HUDEP-2 (cell line): ENCODE measurements at regions not wholly inside any gene's neighbourhood (a gene's known extent, or its start where the extent isn't known, plus 50 kb on each side); places are given as distances from the start of the nearest gene placed in this dataset.
"Not testable (repeated sequence)": the region's sequence is repeated elsewhere in the genome, so short reads cannot be mapped to it uniquely, and the experiment has no call there.

ENCODE experiments used
- DNase-seq, 76 experiments: peaks; one replicate each; lab custom pipeline; 2025; ENCODE audit not compliant: unreplicated experiment in 76 of 76; lab: John Stamatoyannopoulos, UW

DNA sequence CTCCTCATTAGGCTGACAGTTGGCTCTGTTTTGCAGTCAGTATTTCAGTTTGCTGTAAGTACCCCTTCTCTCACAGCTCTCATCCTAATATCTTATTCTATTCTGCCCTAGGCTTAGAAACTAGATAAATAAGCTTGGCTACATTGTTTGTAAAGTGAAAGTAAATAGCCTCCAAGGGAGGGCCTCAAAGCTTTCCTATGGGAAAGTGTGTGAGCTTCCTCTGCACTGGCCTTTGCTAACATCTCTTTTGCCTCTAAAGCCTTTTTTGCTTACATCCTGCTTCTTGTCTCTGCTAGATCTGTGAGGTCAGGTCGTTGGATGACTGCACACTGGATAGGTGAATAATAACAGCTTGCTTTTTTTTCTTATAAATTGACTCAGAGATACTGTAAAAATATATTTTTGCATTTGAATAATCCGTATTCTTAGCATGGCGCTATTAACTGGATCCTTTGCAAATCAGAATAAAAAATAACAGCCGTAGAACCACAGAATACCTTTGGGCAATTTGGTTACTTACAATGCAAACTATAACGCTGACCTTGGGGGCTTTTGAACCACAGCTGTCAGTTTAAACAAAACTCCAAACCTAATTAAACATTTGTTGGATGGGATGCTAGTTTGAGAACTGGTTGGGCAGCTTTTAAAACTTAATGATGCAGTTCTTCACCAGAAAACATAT lies 55.1 kb downstream of the TTC6 start:
- no peak for DNase-seq

DNA sequence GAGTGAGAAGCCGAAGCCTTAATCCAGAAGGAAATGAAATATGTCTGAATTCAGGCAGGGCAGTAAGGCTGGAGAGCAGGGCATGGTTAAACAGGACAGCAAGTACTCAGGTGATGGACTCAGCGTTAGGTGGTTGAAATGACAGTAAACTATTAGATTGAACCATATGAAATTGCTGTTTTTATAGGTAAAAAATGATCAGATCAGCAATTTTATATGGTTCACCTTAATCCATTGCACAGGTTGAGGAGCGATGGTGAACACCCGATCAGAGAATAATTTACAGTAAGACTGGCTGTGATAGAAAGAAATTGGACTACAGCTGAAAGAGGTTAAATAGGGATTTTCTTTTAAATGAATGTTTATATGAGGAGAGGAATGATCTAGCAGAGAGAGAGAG lies 56.6 kb downstream of the TTC6 start:
- no peak for DNase-seq

- DNase-seq: no peak
Observed at GRCh38 chr14:37655418-37655817, 60.0 kb downstream of the TTC6 start.

- DNase-seq: no peak
Observed at GRCh38 chr14:37658156-37658555, 62.7 kb downstream of the TTC6 start.

DNA sequence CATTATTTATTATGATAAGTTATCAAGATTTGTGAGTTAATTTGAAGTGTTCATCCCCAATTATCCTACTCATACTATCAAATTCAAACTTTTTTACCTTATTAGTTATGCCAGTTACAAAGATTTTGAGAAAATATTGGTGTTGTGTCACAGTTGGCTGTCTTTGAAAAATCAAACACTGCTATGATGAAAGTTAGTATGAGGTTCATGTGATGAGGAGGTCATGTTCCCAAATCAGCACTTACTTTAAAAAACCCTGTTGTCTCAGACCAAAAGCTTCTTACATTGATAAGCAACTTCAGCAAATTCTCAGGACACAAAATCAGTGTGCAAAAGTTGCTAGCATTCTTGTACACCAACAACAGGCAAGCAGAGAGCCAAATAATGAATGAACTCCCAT lies 68.1 kb downstream of the TTC6 start:
- no peak for DNase-seq

DNA sequence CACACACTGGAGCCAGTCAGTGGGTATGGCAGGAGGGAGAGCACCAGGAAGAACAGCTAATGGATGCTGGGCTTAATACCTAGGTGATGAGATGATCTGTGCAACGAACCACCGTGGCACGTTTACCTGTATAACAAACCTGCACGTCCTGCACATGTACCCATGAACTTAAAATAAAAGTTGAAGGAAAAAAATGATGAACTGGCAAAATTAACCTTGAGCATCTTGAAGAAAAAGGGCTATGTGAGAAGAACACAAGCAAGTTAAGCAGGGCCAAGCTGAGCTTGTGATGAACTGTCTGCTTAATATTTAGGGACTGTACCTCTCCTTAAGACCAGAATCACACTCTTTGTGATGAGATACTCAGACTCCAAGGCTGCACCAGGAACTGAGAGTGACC lies 70.0 kb downstream of the TTC6 start:
- DNase-seq: no peak

GRCh38 chr14:37665951-37666350 lies 70.5 kb downstream of the TTC6 start:
- no peak for DNase-seq

- DNase-seq: no peak
Observed at GRCh38 chr14:37668646-37669045, 73.2 kb downstream of the TTC6 start.

DNA sequence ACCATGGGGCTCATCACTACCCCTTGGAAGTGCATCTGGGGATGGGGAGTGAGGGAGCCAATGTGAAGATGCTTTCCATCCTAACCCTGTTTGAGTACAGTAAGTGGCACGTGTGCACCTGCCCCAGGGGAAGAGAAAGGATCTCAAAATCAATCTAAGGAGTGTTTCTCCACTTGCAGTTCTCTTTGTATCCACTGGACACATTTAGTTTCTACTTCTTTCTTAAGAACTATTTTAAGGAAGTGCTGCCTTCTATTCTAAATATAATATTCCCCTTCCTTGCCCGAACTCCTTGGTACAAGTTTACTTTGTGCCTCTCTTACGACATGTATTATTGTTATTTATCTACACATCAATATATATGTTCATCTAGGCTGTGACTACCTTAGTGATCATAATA lies 73.8 kb downstream of the TTC6 start:
- DNase-seq: no peak

GRCh38 chr14:37673439-37673838 lies 78.0 kb downstream of the TTC6 start:
- no peak for DNase-seq

GRCh38 chr14:37678916-37679315 lies 83.5 kb downstream of the TTC6 start:
- DNase-seq: no peak

DNA sequence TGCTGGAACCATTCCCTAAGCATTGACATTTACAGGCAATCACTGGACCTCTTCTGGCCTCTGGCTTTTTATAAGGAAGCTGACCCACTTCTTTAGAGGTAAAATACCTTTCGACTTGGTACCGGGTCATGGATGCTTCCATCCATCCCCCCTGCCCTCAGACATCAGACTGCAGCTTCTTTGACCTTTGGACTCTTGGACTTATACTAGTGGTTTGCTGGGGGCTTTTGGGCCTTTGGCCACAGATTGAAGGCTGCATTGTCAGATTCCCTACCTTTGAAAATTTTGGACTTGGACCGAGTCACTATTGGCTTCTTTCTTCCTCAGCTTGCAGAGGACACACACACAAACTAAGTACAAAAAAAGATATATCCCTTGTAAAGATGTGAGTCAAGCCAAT lies 86.1 kb downstream of the TTC6 start:
- DNase-seq: no peak

- not testable (repeated sequence) for DNase-seq
Observed at GRCh38 chr14:37692680-37693079, 97.3 kb downstream of the TTC6 start.

GRCh38 chr14:37693420-37693819 lies 98.0 kb downstream of the TTC6 start:
- DNase-seq: not testable (repeated sequence)

DNA sequence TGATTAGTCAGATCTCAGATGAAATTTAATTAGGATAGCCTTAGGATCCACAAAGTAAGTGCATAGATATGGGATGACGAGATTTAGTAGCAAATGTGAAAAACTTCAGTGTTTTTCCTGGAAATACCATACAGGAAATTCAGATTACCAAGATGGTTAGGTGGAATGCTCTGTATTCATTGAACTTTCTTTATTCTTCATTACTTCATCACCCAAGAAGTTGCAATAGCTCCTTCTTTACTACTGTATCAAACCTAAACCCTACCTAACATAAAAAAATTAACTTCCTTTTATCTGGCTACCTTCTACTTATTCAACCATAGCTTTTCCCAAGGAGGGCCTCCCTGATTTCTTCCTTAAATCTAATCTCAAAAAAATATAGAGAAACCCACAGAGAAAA lies 100.4 kb downstream of the TTC6 start:
- DNase-seq: no peak

DNA sequence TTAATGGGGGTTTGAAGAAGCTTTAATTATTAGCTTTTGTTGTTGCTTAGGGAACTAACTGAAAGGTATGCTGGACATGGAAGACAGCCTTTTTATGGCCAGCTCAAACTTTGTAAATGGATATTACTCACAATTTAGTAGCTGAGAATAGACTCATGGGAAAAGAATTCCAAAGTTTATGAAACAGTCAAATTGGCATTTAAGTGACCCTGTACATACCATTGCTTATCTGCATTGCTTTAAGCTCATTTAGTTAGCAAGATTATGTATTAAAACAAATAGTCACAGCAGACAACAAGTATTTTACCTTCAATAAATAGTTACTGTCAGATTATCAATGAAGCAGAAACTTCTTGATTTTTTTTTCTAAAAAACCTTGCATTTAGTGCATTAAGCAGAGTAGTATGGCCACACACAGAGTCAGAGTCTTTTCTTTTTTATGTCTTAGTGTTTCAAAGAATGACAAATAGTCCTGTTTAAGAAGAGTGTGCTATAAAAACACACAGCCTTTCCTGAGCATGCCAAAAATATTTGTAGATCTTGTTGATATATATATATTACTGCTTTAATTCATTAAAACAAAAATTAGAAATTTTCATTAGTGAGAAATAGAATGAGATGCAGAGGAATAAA lies 102.2 kb downstream of the TTC6 start:
- no peak for DNase-seq

DNA sequence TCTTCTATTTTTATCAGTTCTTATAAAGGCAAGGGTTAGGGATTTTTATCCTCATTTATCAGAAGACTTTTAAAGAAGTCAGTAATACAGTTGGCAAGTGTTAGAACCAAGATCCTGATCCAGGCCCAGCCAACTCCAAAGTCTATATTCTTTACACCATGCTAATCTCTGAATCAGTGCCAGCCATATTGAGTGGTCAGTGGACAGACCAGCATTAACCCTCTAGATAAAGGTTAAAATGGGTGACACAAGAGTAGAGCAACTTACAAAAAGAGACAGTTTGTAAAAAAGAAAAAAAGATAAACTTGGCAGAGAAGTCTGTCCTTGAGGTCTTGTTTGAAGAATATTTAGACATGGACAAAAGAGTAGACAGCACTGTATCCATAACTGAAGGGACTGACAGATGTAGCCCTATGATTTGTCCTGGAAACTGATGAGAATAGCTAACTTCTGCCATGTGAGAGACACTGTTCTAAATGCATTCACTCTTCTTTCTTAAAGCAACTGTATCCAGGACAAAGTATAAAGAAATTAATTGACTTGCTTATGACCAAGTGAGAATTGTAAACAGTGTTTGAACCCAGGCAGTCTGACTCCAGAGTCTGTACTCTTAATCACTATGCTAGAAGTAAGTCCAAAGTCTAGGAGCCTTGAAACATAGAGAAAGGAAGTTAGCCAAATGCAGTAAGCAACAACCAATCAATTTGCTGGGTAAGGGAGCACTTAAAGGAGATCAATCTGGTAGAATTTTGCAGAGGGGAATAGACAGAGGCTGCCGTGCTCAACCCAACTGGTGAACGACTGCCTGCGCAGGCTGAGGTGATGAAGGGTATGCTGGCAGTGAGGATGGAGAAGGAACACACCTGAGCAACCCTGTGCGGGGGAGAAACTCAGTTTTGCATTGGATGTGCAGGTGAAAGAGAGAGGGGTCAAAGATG lies 103.7 kb downstream of the TTC6 start:
- no peak for DNase-seq

DNA sequence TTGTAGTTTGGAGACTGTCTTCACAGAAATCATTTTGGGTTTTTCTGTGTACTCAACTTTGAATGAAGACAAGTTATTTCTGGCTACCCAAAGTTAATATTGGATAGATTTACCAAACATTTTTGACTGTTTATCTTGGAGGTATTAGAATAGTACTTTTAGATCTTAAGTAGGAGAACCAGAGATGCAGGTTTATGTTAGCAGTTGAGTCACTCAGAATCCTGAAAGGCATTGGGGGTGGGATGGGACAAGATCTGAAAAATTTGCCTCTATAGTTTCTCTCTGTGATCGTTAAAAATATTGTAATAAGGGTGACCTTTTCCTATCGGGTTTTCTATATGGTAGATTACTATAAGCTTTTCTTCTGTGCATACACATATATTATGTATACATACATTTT lies 112.3 kb downstream of the TTC6 start:
- DNase-seq: no peak

- no peak for DNase-seq
Observed at GRCh38 chr14:37708481-37708880, 113.1 kb downstream of the TTC6 start.

GRCh38 chr14:37709419-37710195 lies 114.2 kb downstream of the TTC6 start:
- peak in 1 of 76 experiments; percentile 2 for DNase-seq

- DNase-seq: no peak
Observed at GRCh38 chr14:37711356-37711830, 116.0 kb downstream of the TTC6 start.
